Endothelial cell of hepatic sinusoid (primary cell): ENCODE measurements at regions not wholly inside any gene's neighbourhood (a gene's known extent, or its start where the extent isn't known, plus 50 kb on each side); places are given as distances from the start of the nearest gene placed in this dataset.

Experiments used
- in situ Hi-C: cut with HindIII; loops from 2 replicates; pipeline ENCODE4 v1.10.0; 2017; ENCODE audit warnings: low sequenced_read_pairs

- in situ Hi-C loops, result no loop called here
These were observed 462.0 kb downstream of the CDH11 start for GRCh38 chr16:64659866-64660265.

- in situ Hi-C loops, result no loop called here
These were observed 464.4 kb downstream of the CDH11 start for GRCh38 chr16:64657316-64658011.

GRCh38 chr16:64656471-64656870 lies 465.4 kb downstream of the CDH11 start:
- in situ Hi-C loops, result no loop called here

GRCh38 chr16:64654178-64654577 lies 467.7 kb downstream of the CDH11 start:
- in situ Hi-C loops, result no loop called here

GRCh38 chr16:64648282-64648681 lies 473.6 kb downstream of the CDH11 start:
- in situ Hi-C loops, result no loop called here

GRCh38 chr16:64641343-64641742 lies 480.5 kb downstream of the CDH11 start:
- in situ Hi-C loops, result no loop called here

GRCh38 chr16:64638766-64639165 lies 483.1 kb downstream of the CDH11 start:
- in situ Hi-C loops, result no loop called here

GRCh38 chr16:64629622-64630021 lies 492.2 kb downstream of the CDH11 start:
- in situ Hi-C loops, result no loop called here

- in situ Hi-C loops, result no loop called here
These were observed 494.1 kb downstream of the CDH11 start for GRCh38 chr16:64627781-64628180.

GRCh38 chr16:64627288-64627687 lies 494.6 kb downstream of the CDH11 start:
- in situ Hi-C loops, result no loop called here

- in situ Hi-C loops, result no loop called here
These were observed 495.1 kb downstream of the CDH11 start for GRCh38 chr16:64626776-64627175.

GRCh38 chr16:64621616-64622015 lies 500.2 kb downstream of the CDH11 start:
- in situ Hi-C loops, result no loop called here

GRCh38 chr16:64617836-64618476 lies 503.9 kb downstream of the CDH11 start:
- in situ Hi-C loops, result no loop called here

GRCh38 chr16:64615630-64616280 lies 506.1 kb downstream of the CDH11 start:
- in situ Hi-C loops, result no loop called here

- in situ Hi-C loops, result no loop called here
These were observed 525.7 kb downstream of the CDH11 start for GRCh38 chr16:64596196-64596595.

- in situ Hi-C loops, result no loop called here
These were observed 531.4 kb downstream of the CDH11 start for GRCh38 chr16:64590513-64590912.

GRCh38 chr16:64589836-64590235 lies 532.0 kb downstream of the CDH11 start:
- in situ Hi-C loops, result no loop called here

- in situ Hi-C loops, result no loop called here
These were observed 535.1 kb downstream of the CDH11 start for GRCh38 chr16:64586781-64587180.

GRCh38 chr16:64585367-64585766 lies 536.5 kb downstream of the CDH11 start:
- in situ Hi-C loops, result no loop called here

GRCh38 chr16:64580558-64580957 lies 541.3 kb downstream of the CDH11 start:
- in situ Hi-C loops, result no loop called here

- in situ Hi-C loops, result no loop called here
These were observed 542.2 kb downstream of the CDH11 start for GRCh38 chr16:64579712-64580111.

GRCh38 chr16:64545768-64546167 lies 576.1 kb downstream of the CDH11 start:
- in situ Hi-C loops, result no loop called here
